Osteoblast (primary cell): ENCODE measurements at regions not wholly inside any gene's neighbourhood (a gene's known extent, or its start where the extent isn't known, plus 50 kb on each side); places are given as distances from the start of the nearest gene placed in this dataset.

Source experiments
- DNase-seq: peaks from one replicate; pipeline ENCODE4 v3.0.0; 2011; ENCODE audit warnings: low spot score, mixed read lengths; ENCODE audit not compliant: insufficient read length; ENCODE audit errors: missing footprints
- H2AFZ ChIP-seq: 2 replicates; pipeline ENCODE4 v1.6.0; 2011; ENCODE audit warnings: mild to moderate bottlenecking, low read length
- H3K27ac ChIP-seq: 2 replicates; pipeline ENCODE4 v1.5.1; 2011; ENCODE audit warnings: mild to moderate bottlenecking, low read depth, low read length, moderate library complexity
- H3K27me3 ChIP-seq: 2 replicates; pipeline ENCODE4 v1.6.0; 2012; ENCODE audit warnings: mild to moderate bottlenecking, control low read depth, inconsistent platforms, low read length, moderate library complexity; ENCODE audit not compliant: insufficient read depth
- H3K36me3 ChIP-seq: 2 replicates; pipeline ENCODE4 v1.5.1; 2011; ENCODE audit warnings: mild to moderate bottlenecking, low read length, control low read depth, moderate library complexity; ENCODE audit not compliant: insufficient read depth
- H3K4me1 ChIP-seq: 2 replicates; pipeline ENCODE4 v1.5.1; 2011; ENCODE audit warnings: mild to moderate bottlenecking, low read length, control low read depth, moderate library complexity; ENCODE audit not compliant: insufficient read depth
- H3K4me2 ChIP-seq: 2 replicates; pipeline ENCODE4 v1.6.0; 2011; ENCODE audit warnings: mild to moderate bottlenecking, low read length; ENCODE audit not compliant: insufficient read depth
- H3K4me3 ChIP-seq: fragments of 200-600 bp; sonication (generic); 3 replicates; pipeline ENCODE4 v1.5.1; 2012; ENCODE audit warnings: mild to moderate bottlenecking, low read length, inconsistent platforms; ENCODE audit not compliant: insufficient read depth
- H3K79me2 ChIP-seq: 2 replicates; pipeline ENCODE4 v1.6.0; 2012; ENCODE audit warnings: mild to moderate bottlenecking, low read length, control low read depth, inconsistent platforms; ENCODE audit not compliant: insufficient read depth
- H3K9me3 ChIP-seq: 2 replicates; pipeline ENCODE4 v1.5.1; 2011; ENCODE audit warnings: low read depth, low read length, control low read depth
- H4K20me1 ChIP-seq: 2 replicates; pipeline ENCODE4 v1.6.0; 2012; ENCODE audit warnings: mild to moderate bottlenecking, low read length, control low read depth; ENCODE audit not compliant: insufficient read depth
- TF ChIP-seq, protein P1 (sequence below): IDR thresholded peaks from 2 replicates; pipeline ENCODE4 v1.5.1; 2011; ENCODE audit warnings: mild to moderate bottlenecking, low read depth, low read length, moderate library complexity; ENCODE audit errors: extremely low read depth

DNA sequence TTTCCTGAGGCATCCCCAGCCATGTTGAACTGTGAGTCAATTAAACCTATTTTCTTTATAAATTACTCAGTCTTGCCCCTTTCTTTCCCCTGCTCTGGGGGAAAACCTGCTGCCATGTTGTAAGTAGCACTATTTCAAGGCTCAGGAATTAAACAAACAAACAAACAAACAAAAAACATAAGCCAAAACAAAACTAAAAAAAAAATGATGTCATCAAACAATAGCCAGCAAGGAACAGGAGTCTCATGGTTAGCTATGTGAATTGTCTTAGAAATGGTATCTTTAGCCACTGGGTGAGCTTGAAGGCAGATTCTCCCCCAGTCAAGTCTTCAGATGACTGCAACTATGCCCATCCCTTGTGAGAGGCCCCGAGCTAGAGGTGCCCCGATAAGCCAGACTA is 823.4 kb upstream of the ZEB2 start:
- Histone ChIP-seq H3K36me3 (no peaks in the 10 kb centered on the region), H3K4me1 (no peaks in the 10 kb centered on the region), H3K27ac (no peak overlapping the region), H4K20me1 (no peaks in the 10 kb centered on the region), H3K27me3 (no peaks in the 10 kb centered on the region), H3K4me2 (no peak overlapping the region), H2AFZ (no peak overlapping the region), H3K79me2 (no peaks in the 10 kb centered on the region), H3K9me3 (no peaks in the 10 kb centered on the region), H3K4me3 (no peak overlapping the region)
- DNase-seq = no peak
- TF ChIP-seq, protein P1, sequence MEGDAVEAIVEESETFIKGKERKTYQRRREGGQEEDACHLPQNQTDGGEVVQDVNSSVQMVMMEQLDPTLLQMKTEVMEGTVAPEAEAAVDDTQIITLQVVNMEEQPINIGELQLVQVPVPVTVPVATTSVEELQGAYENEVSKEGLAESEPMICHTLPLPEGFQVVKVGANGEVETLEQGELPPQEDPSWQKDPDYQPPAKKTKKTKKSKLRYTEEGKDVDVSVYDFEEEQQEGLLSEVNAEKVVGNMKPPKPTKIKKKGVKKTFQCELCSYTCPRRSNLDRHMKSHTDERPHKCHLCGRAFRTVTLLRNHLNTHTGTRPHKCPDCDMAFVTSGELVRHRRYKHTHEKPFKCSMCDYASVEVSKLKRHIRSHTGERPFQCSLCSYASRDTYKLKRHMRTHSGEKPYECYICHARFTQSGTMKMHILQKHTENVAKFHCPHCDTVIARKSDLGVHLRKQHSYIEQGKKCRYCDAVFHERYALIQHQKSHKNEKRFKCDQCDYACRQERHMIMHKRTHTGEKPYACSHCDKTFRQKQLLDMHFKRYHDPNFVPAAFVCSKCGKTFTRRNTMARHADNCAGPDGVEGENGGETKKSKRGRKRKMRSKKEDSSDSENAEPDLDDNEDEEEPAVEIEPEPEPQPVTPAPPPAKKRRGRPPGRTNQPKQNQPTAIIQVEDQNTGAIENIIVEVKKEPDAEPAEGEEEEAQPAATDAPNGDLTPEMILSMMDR = no peak

DNA sequence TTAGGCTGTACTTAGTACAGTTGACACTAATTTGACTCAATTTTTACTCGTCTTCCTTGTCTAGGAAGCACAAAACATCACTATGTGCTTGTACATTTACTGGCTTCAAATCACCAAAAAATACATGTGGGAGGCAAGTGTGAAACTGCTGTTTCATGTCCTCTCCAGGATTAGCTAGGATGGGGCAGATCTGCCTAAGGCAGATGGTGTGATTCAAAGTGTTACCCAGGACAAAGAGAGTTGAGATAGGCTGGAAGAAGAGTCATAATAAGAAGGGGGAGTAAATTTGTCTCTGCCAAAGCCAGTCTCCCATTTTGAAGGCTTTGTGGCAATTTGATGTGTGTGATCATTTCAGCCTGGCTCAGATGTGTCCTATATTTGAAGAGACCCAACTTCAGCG is 821.6 kb upstream of the ZEB2 start:
- Histone ChIP-seq H3K4me1 (no peaks in the 10 kb centered on the region), H3K27me3 (no peaks in the 10 kb centered on the region), H3K27ac (no peak overlapping the region), H3K4me2 (no peak overlapping the region), H3K9me3 (no peaks in the 10 kb centered on the region), H2AFZ (no peak overlapping the region), H3K79me2 (no peaks in the 10 kb centered on the region), H3K36me3 (no peaks in the 10 kb centered on the region), H4K20me1 (no peaks in the 10 kb centered on the region), H3K4me3 (no peak overlapping the region)
- TF ChIP-seq, protein P1 = no peak
- no peak for DNase-seq

DNA sequence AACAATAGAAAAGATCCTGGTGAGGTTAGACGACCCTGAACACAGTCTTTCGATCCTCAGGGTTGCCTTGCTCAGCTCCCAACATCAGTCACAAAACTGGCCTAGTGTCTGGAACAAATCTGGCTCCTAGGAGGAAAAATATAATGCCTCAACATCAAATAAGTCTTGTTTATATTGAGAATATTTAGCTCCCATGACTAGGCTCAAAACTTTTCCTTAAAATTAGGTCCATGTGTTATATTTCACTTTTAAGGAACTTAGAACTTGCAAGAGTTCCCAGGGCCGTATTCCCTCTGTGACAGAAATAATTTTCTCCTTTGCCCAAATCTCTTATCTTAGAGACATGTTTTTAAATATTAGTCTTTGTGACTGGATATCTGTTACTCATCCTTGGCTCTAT is 819.7 kb upstream of the ZEB2 start:
- Histone ChIP-seq H4K20me1 (no peaks in the 10 kb centered on the region), H3K27ac (no peak overlapping the region), H3K36me3 (no peaks in the 10 kb centered on the region), H3K79me2 (no peaks in the 10 kb centered on the region), H3K9me3 (no peaks in the 10 kb centered on the region), H3K4me3 (no peak overlapping the region), H3K4me2 (no peak overlapping the region), H2AFZ (no peak overlapping the region), H3K4me1 (no peaks in the 10 kb centered on the region), H3K27me3 (no peaks in the 10 kb centered on the region)
- DNase-seq = no peak
- TF ChIP-seq, protein P1 = no peak

DNA sequence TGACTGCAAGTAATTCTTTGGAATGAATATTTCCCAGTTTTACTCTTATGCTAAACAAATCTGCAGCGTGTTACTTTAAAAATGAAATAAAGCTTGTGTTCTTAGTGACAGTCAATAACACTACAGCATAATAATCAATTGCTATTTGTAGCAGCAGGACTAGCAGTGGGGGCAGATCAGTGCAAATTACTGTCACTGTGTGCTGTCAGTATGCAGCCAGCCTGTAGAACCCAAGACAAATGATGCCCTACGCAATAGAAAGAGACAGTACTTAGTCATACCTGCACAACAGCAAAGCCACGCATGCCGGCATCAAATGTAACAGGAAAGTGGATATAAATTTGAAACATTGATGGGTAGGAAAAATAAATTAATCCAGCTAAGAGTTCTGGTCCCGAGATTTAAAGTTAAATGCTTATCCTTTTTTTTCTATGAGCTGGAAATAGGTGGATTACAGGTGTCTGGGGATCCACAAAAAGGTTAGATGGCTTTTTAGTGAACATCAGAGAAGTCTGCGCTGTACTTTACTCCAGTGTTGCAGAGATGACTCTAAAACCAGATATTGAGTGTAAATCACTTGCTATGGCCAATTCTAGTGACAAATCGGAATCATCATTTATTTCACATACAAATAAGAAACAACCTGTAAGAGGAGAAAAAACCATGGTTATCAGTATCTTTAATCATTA is 812.4 kb upstream of the ZEB2 start:
- H3K4me1 ChIP-seq = no peaks in the 10 kb centered on the region
- TF ChIP-seq, protein P1 = no peak
- H3K9me3 ChIP-seq = no peaks in the 10 kb centered on the region
- no peaks in the 10 kb centered on the region for H3K27me3 ChIP-seq
- H3K27ac ChIP-seq = no peak overlapping the region
- H4K20me1 ChIP-seq = no peaks in the 10 kb centered on the region
- H3K36me3 ChIP-seq = no peaks in the 10 kb centered on the region
- no peak overlapping the region for H2AFZ ChIP-seq
- no peaks in the 10 kb centered on the region for H3K79me2 ChIP-seq
- H3K4me2 ChIP-seq = no peak overlapping the region
- H3K4me3 ChIP-seq = no peak overlapping the region
- DNase-seq = no peak
